ENCODE measurements at regions not wholly inside any gene's neighbourhood (a gene's known extent, or its start where the extent isn't known, plus 50 kb on each side); places are given as distances from the start of the nearest gene placed in this dataset.

- no peak for DNase-seq
Observed at GRCh38 chr11:15586741-15587473, 472.2 kb downstream of the INSC start.

DNA sequence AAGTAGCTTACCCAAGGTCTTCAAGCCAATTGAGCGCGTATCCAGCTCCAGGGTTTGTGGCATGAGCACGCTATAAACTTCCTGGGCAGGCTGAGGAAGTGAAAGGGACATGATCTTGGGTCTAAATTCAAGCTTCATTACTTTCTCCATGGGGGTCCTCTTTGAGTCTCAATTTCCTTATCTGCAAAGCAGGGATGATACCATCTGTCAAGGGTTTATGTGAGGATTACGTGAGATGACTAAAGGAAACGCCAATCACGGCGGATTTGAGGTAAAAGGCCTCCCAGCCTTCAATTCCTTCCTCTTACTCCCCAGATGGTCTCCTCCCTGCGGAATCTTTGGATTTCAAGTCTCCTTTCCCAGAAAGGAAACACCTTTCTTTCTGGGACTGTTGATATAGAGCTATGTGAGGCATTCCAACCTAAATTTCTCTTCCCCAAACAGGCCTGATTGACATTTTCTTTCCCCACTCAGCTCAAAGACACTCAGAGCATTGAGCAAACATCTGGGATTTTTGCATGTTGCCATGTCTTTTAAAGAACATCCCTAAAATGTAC is 474.4 kb downstream of the INSC start:
- DNase-seq, result no peak

- DNase-seq, result no peak
Observed at GRCh38 chr11:15590132-15590531, 475.4 kb downstream of the INSC start.

- no peak for DNase-seq
Observed at GRCh38 chr11:15591112-15591537, 476.4 kb downstream of the INSC start.

GRCh38 chr11:15594607-15595006 is 479.9 kb downstream of the INSC start:
- DNase-seq, result no peak

DNA sequence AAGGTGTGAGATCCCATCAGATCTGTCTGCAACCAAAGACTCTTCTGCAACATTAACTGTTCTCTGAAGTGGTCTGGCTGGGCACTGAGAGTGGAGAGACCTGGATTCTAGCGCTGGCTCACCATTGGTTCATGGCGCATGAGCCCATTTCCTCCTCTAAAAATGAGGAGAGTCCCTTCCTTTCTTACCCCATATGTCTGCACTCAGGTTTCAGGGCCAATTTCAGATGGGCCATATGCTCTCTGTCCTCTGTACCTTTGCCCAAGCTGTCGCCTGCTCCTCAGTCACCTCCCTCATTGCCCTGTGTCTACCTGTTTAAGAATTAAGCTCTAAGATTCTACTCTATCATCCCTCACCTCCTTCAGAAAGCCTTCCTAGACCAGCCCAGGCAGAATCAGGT is 484.7 kb downstream of the INSC start:
- no peak for DNase-seq

DNA sequence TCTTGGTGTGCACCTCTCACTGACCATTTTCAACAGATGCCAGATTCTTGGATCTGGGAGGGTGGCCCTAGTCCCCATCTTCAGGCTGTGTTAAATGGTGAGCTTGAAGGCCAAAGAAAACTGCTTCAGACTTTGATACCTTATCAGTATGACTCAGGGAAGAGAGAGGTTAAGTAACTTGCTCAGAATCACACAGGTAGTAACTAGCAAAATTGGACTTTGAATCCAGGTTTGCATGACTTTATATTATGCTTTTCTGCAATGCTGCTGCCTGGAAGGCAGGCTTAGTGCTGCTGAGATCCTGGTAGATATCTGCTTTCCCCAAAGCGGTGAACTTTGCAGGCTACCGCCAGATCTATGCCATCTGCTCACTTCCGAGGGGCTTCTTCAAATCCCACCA is 487.3 kb downstream of the INSC start:
- DNase-seq, result no peak

- DNase-seq, result no peak
Observed at GRCh38 chr11:15602785-15603567, 488.3 kb downstream of the INSC start.

DNA sequence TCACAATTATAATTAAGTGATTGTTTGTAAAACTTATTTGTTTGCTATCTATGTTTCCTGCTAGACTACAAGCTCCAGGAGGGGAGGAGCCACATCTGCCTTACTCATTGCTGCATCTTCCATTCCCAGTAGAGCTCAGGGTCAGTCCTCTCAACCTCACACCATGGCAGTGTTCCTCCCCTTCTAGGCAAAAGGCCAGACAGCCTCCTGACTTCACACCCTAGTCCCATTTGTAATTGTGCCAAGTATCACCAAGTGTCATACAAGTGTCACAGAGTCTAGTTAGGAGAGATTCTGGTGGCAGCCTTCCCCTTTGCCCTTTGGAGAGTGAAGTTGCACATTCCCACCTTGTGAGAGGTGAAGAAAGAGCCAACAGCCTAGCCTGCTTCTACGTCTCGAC is 490.4 kb downstream of the INSC start:
- no peak for DNase-seq

DNA sequence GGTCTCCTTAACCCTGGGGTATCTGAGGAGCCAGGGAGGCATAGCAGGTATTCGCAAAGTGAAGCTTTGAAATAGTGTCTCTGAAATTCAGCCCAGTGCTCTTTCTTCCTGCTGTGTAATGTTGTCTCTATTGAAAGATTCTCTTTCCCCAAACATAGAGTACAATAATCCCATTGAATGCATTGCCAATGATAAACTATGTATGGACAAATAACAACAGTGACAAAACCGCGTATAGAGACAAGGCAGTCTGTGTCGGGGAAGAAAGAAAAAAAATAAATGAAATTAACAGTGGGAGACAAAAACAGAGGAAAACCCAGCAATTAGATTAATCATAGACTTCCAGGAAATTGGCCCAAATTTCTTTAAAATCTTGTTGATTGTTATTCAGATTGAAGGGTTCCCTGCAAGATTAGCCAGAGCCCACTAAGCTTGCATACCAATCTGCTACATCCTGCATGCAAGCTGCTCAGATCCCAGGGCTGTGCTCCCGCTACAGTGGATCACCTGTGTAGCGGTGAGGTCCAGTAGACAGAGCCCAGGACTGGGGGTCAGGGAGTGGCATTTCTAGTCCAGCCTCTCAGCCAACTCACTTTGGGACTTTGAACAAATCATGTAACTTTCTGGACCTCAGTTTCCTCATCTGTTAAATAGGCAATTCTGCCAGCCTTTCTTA is 492.8 kb downstream of the INSC start:
- no peak for DNase-seq

GRCh38 chr11:15609445-15609844 is 494.7 kb downstream of the INSC start:
- DNase-seq, result no peak

DNA sequence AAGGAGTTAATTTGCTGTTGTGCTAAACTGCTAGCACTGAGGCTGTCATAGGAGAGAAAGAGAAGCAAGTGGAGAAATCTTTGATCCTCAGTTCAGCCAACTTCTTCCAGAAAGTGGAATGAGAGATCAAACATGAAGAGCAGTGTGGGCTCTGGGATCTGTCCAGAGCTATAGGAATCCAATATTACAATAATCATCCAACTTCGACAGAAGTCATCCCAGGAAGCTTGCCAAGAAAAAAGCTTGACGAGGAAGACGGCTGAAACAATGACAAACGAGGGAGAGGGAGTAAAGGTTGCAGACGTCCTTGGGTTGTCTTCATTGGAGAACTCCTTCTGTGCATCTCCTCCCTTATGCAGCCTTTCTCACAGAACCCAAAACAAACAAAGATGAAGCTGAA is 496.2 kb downstream of the INSC start:
- no peak for DNase-seq

- peak; percentile 23 for DNase-seq
Observed at GRCh38 chr11:15613251-15613650, 498.5 kb downstream of the INSC start.

DNA sequence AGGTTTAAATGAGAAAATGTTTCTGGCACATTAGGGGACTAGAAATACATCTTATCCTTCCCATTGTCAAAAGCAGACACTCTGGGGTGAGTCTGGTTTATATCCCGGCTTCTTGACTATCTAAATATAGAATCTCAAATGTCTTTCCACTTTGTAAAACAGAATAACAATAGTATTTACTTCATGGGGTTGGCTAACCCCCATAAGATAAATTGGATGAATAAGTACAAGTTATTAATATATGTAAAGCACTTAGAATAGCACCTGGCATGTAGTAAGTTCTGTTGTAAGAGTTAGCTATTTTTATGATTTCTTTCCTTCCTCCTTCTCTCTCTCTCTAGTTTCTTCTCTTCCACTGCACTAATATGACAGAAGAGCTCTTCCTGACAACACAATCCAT is 499.1 kb downstream of the INSC start:
- no peak for DNase-seq

GRCh38 chr11:15615398-15616096 is 500.8 kb downstream of the INSC start:
- no peak for DNase-seq

GRCh38 chr11:15616130-15617105 is 501.7 kb downstream of the INSC start:
- DNase-seq, result no peak

- no peak for DNase-seq
Observed at GRCh38 chr11:15617126-15617525, 502.4 kb downstream of the INSC start.

DNA sequence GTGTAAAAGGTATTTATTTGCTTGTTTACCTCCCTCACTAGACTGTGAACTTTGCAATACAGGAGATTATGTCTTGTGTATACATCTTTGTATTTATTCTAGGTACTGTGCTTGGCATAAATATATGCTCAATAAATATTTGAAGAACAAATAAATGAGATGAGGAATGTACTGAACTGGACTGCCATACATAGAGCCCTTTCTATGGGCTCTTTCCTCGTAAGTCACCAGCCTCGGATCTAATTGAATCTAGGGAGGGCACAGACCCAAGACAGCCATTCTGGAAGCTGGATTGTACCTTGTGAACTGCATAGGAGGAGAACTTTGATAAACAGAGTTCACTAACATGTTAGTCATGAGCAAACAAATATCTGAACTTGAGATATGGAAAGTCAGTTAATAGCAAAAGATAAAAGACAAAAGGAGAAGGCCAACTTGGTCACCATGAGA is 503.9 kb downstream of the INSC start:
- DNase-seq, result no peak

- DNase-seq, result no peak
Observed at GRCh38 chr11:15621565-15621964, 506.8 kb downstream of the INSC start.

- DNase-seq, result no peak
Observed at GRCh38 chr11:15622231-15622890, 507.6 kb downstream of the INSC start.

- DNase-seq, result no peak
Observed at GRCh38 chr11:15624701-15625100, 510.0 kb downstream of the INSC start.
